HUES48 (cell line): ENCODE measurements at regions not wholly inside any gene's neighbourhood (a gene's known extent, or its start where the extent isn't known, plus 50 kb on each side); places are given as distances from the start of the nearest gene placed in this dataset.
"Not testable (repeated sequence)": the region's sequence is repeated elsewhere in the genome, so short reads cannot be mapped to it uniquely, and the experiment has no call there.

Source experiments
- H3K27ac ChIP-seq: one replicate; pipeline ENCODE4 v1.7.0; 2013; ENCODE audit warnings: low read depth, low read length, inconsistent platforms
- H3K27me3 ChIP-seq: 2 replicates; pipeline ENCODE4 v1.6.1; 2013; ENCODE audit warnings: mild to moderate bottlenecking, low read length; ENCODE audit not compliant: control insufficient read depth, insufficient read depth
- H3K36me3 ChIP-seq: 2 replicates; pipeline ENCODE4 v1.6.1; 2013; ENCODE audit warnings: low read length; ENCODE audit not compliant: control insufficient read depth, insufficient read depth
- H3K4me1 ChIP-seq: 2 replicates; pipeline ENCODE4 v1.6.1; 2013; ENCODE audit warnings: mild to moderate bottlenecking, low read length; ENCODE audit not compliant: control insufficient read depth, insufficient read depth
- H3K4me3 ChIP-seq: 2 replicates; pipeline ENCODE4 v1.5.1; 2013; ENCODE audit warnings: mild to moderate bottlenecking, low read depth, low read length
- H3K9ac ChIP-seq: 2 replicates; pipeline ENCODE4 v1.6.1; 2013; ENCODE audit warnings: mild to moderate bottlenecking, low read depth, low read length, moderate library complexity
- H3K9me3 ChIP-seq: 2 replicates; pipeline ENCODE4 v1.6.1; 2013; ENCODE audit warnings: low read length; ENCODE audit not compliant: control insufficient read depth, insufficient read depth

- Histone ChIP-seq H3K9me3 (no peaks in the 10 kb centered on the region), H3K4me3 (no peak overlapping the region), H3K4me1 (peaks cover 4% of the 10 kb centered on the region; the same call in 1 of the 2 replicates), H3K27ac (no peak overlapping the region), H3K36me3 (no peaks in the 10 kb centered on the region), H3K9ac (no peak overlapping the region), H3K27me3 (no peaks in the 10 kb centered on the region)
These were observed 154.4 kb downstream of the NPR3 start for GRCh38 chr5:32865475-32865874.

- no peak overlapping the region for H3K9ac ChIP-seq
- no peaks in the 10 kb centered on the region for H3K36me3 ChIP-seq
- peaks cover 4% of the 10 kb centered on the region; the same call in 1 of the 2 replicates for H3K4me1 ChIP-seq
- no peak overlapping the region for H3K4me3 ChIP-seq
- no peaks in the 10 kb centered on the region for H3K9me3 ChIP-seq
- H3K27ac ChIP-seq: no peak overlapping the region
- H3K27me3 ChIP-seq: no peaks in the 10 kb centered on the region
These were observed 155.0 kb downstream of the NPR3 start for GRCh38 chr5:32866138-32866537.

GRCh38 chr5:32869216-32869615 is 158.1 kb downstream of the NPR3 start:
- no peak overlapping the region for H3K27ac ChIP-seq

GRCh38 chr5:32876791-32877190 is 165.7 kb downstream of the NPR3 start:
- Histone ChIP-seq H3K27ac (no peak overlapping the region), H3K27me3 (no peaks in the 10 kb centered on the region), H3K4me1 (no peaks in the 10 kb centered on the region), H3K36me3 (no peaks in the 10 kb centered on the region), H3K4me3 (no peak overlapping the region), H3K9me3 (peaks cover 14% of the 10 kb centered on the region), H3K9ac (no peak overlapping the region)

More at GRCh38 chr5:32869216-32869615, 158.1 kb downstream of the NPR3 start:
- Histone ChIP-seq H3K9ac (no peak overlapping the region), H3K9me3 (peaks cover 14% of the 10 kb centered on the region), H3K4me3 (no peak overlapping the region), H3K36me3 (no peaks in the 10 kb centered on the region), H3K4me1 (peaks cover 4% of the 10 kb centered on the region; the same call in 1 of the 2 replicates), H3K27me3 (no peaks in the 10 kb centered on the region)

- not testable (repeated sequence) for H3K9ac ChIP-seq, H3K36me3 ChIP-seq, H3K4me3 ChIP-seq, H3K4me1 ChIP-seq, H3K9me3 ChIP-seq, H3K27me3 ChIP-seq, H3K27ac ChIP-seq
These were observed 168.2 kb downstream of the NPR3 start for GRCh38 chr5:32879364-32879763.

- no peaks in the 10 kb centered on the region for H3K36me3 ChIP-seq
- no peaks in the 10 kb centered on the region for H3K27me3 ChIP-seq
- H3K4me3 ChIP-seq: no peak overlapping the region
- no peak overlapping the region for H3K9ac ChIP-seq
- no peaks in the 10 kb centered on the region for H3K4me1 ChIP-seq
- H3K27ac ChIP-seq: no peak overlapping the region
- peaks cover 8% of the 10 kb centered on the region; the same call in 1 of the 2 replicates for H3K9me3 ChIP-seq
These were observed 169.7 kb downstream of the NPR3 start for GRCh38 chr5:32880796-32881195.

GRCh38 chr5:32887390-32887789 is 176.3 kb downstream of the NPR3 start:
- peaks cover 8% of the 10 kb centered on the region; the same call in 1 of the 2 replicates for H3K9me3 ChIP-seq
- H3K36me3 ChIP-seq: no peaks in the 10 kb centered on the region
- H3K27me3 ChIP-seq: no peaks in the 10 kb centered on the region
- H3K4me1 ChIP-seq: no peaks in the 10 kb centered on the region
- no peak overlapping the region for H3K9ac ChIP-seq
- H3K27ac ChIP-seq: no peak overlapping the region
- no peak overlapping the region for H3K4me3 ChIP-seq

GRCh38 chr5:32889078-32889477 is 178.0 kb downstream of the NPR3 start:
- Histone ChIP-seq H3K9ac (no peak overlapping the region), H3K9me3 (0 out of 2 replicates have a peak, but pooled peaks cover 5% of the 10 kb centered on the region), H3K27ac (no peak overlapping the region), H3K4me1 (no peaks in the 10 kb centered on the region), H3K27me3 (no peaks in the 10 kb centered on the region), H3K36me3 (no peaks in the 10 kb centered on the region), H3K4me3 (no peak overlapping the region)

GRCh38 chr5:32903613-32904012 is 192.5 kb downstream of the NPR3 start:
- Histone ChIP-seq H3K27me3 (no peaks in the 10 kb centered on the region), H3K4me3 (no peak overlapping the region), H3K9ac (no peak overlapping the region), H3K9me3 (peaks cover 7% of the 10 kb centered on the region; the same call in 1 of the 2 replicates), H3K27ac (no peak overlapping the region), H3K4me1 (no peaks in the 10 kb centered on the region), H3K36me3 (no peaks in the 10 kb centered on the region)

GRCh38 chr5:32908641-32909040 is 197.5 kb downstream of the NPR3 start:
- Histone ChIP-seq H3K9me3 (no peaks in the 10 kb centered on the region), H3K36me3 (no peaks in the 10 kb centered on the region), H3K4me1 (no peaks in the 10 kb centered on the region), H3K9ac (no peak overlapping the region), H3K27me3 (no peaks in the 10 kb centered on the region), H3K27ac (no peak overlapping the region), H3K4me3 (no peak overlapping the region)

GRCh38 chr5:32909207-32909606 is 198.1 kb downstream of the NPR3 start:
- H3K4me3 ChIP-seq: no peak overlapping the region
- no peaks in the 10 kb centered on the region for H3K4me1 ChIP-seq
- H3K27me3 ChIP-seq: no peaks in the 10 kb centered on the region
- H3K9me3 ChIP-seq: no peaks in the 10 kb centered on the region
- no peak overlapping the region for H3K27ac ChIP-seq
- no peaks in the 10 kb centered on the region for H3K36me3 ChIP-seq
- no peak overlapping the region for H3K9ac ChIP-seq

GRCh38 chr5:32916648-32917047 is 205.5 kb downstream of the NPR3 start:
- Histone ChIP-seq H3K4me1 (no peaks in the 10 kb centered on the region), H3K9me3 (no peaks in the 10 kb centered on the region), H3K9ac (no peak overlapping the region), H3K4me3 (no peak overlapping the region), H3K36me3 (no peaks in the 10 kb centered on the region), H3K27me3 (no peaks in the 10 kb centered on the region), H3K27ac (no peak overlapping the region)
